ENCODE measurements at regions not wholly inside any gene's neighbourhood (a gene's known extent, or its start where the extent isn't known, plus 50 kb on each side); places are given as distances from the start of the nearest gene placed in this dataset.

DNA sequence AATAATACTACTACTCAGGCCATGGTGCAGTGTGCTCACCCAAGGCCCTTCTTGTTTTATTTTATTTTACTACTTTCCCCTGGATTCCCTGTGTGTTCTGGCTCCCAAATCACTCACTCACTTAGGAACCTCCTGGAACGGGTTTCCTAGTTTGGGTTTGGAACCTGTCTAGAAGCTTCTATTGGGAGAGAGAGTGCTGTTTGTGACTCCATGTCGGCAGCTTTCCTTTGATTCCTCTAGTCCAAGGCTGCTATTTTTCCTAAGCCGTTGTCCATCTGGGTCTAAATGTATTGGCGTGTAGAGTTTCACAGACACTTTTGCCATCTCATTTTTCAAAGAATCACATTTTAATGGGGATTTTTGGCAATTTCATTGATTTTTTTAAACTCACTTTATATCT, 70.8 kb downstream of the FOXA2 start:
- TF ChIP-seq CTCF (IDR thresholded peaks at IDR 0.05): no peak
- no peaks in the 10 kb centered on the region for H3K4me1 ChIP-seq
- no peak for DNase-seq
- no peaks in the 10 kb centered on the region for H3K27me3 ChIP-seq
- H3K4me3 ChIP-seq: no peak overlapping the region
- intact Hi-C loops (cut with DNase I; ENCODE audit: low total_unique reads): no loop called here
- H3K27ac ChIP-seq: no peak overlapping the region
- H3K36me3 ChIP-seq: no peaks in the 10 kb centered on the region
- no peaks in the 10 kb centered on the region for H3K9me3 ChIP-seq

GRCh38 chr20:22512911-22513489, 71.4 kb downstream of the FOXA2 start:
- H3K4me1 ChIP-seq: no peaks in the 10 kb centered on the region
- H3K27ac ChIP-seq: no peak overlapping the region
- DNase-seq: no peak
- H3K36me3 ChIP-seq: no peaks in the 10 kb centered on the region
- no peak for TF ChIP-seq CTCF (IDR thresholded peaks at IDR 0.05)
- no peaks in the 10 kb centered on the region for H3K27me3 ChIP-seq
- intact Hi-C loops (cut with DNase I; ENCODE audit: low total_unique reads): no loop called here
- no peak overlapping the region for H3K4me3 ChIP-seq
- no peaks in the 10 kb centered on the region for H3K9me3 ChIP-seq

GRCh38 chr20:22511943-22512910, 72.1 kb downstream of the FOXA2 start:
- H3K27ac ChIP-seq: no peak overlapping the region
- no peak for TF ChIP-seq CTCF (IDR thresholded peaks at IDR 0.05)
- H3K4me1 ChIP-seq: no peaks in the 10 kb centered on the region
- no peaks in the 10 kb centered on the region for H3K27me3 ChIP-seq
- no peak overlapping the region for H3K4me3 ChIP-seq
- intact Hi-C loops (cut with DNase I; ENCODE audit: low total_unique reads): no loop called here
- no peaks in the 10 kb centered on the region for H3K9me3 ChIP-seq
- no peak for DNase-seq
- no peaks in the 10 kb centered on the region for H3K36me3 ChIP-seq

GRCh38 chr20:22509843-22510147, 74.6 kb downstream of the FOXA2 start:
- no peak for DNase-seq
- Histone ChIP-seq H3K4me3 (no peak overlapping the region), H3K36me3 (no peaks in the 10 kb centered on the region), H3K27me3 (no peaks in the 10 kb centered on the region), H3K9me3 (no peaks in the 10 kb centered on the region), H3K4me1 (no peaks in the 10 kb centered on the region), H3K27ac (no peak overlapping the region)
- TF ChIP-seq CTCF (IDR thresholded peaks at IDR 0.05): no peak
- intact Hi-C loops (cut with DNase I; ENCODE audit: low total_unique reads): no loop called here

DNA sequence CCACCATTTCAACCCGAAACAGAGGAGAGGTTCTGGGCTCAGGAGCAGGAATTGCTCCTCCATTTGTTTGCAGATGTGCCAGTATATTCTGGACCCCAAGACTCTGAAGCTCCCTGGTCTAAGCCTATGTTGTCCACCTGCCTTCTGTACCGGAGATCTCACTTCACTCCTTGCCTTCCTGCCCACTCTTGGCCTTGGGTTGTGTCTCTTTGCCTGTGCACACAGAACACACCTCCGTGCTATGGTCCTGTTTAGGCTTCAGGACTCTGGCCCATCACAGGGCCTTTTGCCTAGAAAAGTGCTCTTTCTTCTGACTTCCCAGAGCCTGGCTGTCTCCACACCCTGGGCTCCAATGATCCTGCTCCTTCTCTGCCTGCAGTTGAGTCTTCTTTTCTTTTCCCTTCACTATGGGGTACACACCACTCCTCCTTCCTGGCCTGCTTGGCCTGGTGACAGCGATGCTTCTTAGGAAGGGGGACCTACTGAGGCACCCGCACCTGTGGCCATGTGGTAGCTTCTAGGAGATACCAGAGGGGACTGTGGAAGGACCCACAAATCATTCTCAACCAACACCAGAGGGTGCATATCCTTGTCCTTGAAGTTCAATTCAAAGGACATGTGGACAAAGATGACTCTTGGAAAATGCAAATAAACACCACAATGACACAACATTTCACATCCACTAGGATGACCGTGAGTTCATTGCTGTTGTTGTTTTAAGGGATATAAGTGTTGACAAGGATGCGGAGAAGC, 75.1 kb downstream of the FOXA2 start:
- H3K4me1 ChIP-seq: no peaks in the 10 kb centered on the region
- no peak for TF ChIP-seq CTCF (IDR thresholded peaks at IDR 0.05)
- no peaks in the 10 kb centered on the region for H3K36me3 ChIP-seq
- intact Hi-C loops (cut with DNase I; ENCODE audit: low total_unique reads): no loop called here
- no peak overlapping the region for H3K4me3 ChIP-seq
- no peaks in the 10 kb centered on the region for H3K9me3 ChIP-seq
- H3K27ac ChIP-seq: no peak overlapping the region
- no peak for DNase-seq
- no peaks in the 10 kb centered on the region for H3K27me3 ChIP-seq
